HG02678 (cell line): ENCODE measurements at regions not wholly inside any gene's neighbourhood (a gene's known extent, or its start where the extent isn't known, plus 50 kb on each side); places are given as distances from the start of the nearest gene placed in this dataset.
"Not testable (repeated sequence)": the region's sequence is repeated elsewhere in the genome, so short reads cannot be mapped to it uniquely, and the experiment has no call there.

Experiments used
- ATAC-seq: cut with Tn5 transposase; IDR thresholded peaks from one replicate; pipeline ENCODE4 v1.9.1; 2021; ENCODE audit warnings: mild to moderate bottlenecking, moderate library complexity; ENCODE audit not compliant: unreplicated experiment

- peak; percentile 59 for ATAC-seq
Observed at GRCh38 chr21:8194042-8194441, 2327.3 kb upstream of the TPTE start.

GRCh38 chr21:8197377-8198027 is 2323.9 kb upstream of the TPTE start:
- not testable (repeated sequence) for ATAC-seq

- not testable (repeated sequence) for ATAC-seq
Observed at GRCh38 chr21:8205094-8205891, 2316.1 kb upstream of the TPTE start.

- ATAC-seq: not testable (repeated sequence)
Observed at GRCh38 chr21:8205892-8206188, 2315.5 kb upstream of the TPTE start.

- ATAC-seq: peak; percentile 66
Observed at GRCh38 chr21:8212986-8213550, 2308.3 kb upstream of the TPTE start.

- ATAC-seq: not testable (repeated sequence)
Observed at GRCh38 chr21:8214539-8214938, 2306.8 kb upstream of the TPTE start.

GRCh38 chr21:8229366-8230150 is 2291.8 kb upstream of the TPTE start:
- ATAC-seq: not testable (repeated sequence)

GRCh38 chr21:8231252-8231651 is 2290.1 kb upstream of the TPTE start:
- not testable (repeated sequence) for ATAC-seq

GRCh38 chr21:8233000-8233399 is 2288.4 kb upstream of the TPTE start:
- ATAC-seq: not testable (repeated sequence)

- ATAC-seq: not testable (repeated sequence)
Observed at GRCh38 chr21:8234059-8234458, 2287.3 kb upstream of the TPTE start.

GRCh38 chr21:8244723-8245641 is 2276.4 kb upstream of the TPTE start:
- ATAC-seq: peak; percentile 44

GRCh38 chr21:8245642-8246402 is 2275.6 kb upstream of the TPTE start:
- peak; percentile 65 for ATAC-seq

GRCh38 chr21:8251701-8252100 is 2269.7 kb upstream of the TPTE start:
- not testable (repeated sequence) for ATAC-seq

- not testable (repeated sequence) for ATAC-seq
Observed at GRCh38 chr21:8255094-8255493, 2266.3 kb upstream of the TPTE start.

- not testable (repeated sequence) for ATAC-seq
Observed at GRCh38 chr21:8257083-8257799, 2264.1 kb upstream of the TPTE start.

GRCh38 chr21:8260065-8260627 is 2261.2 kb upstream of the TPTE start:
- not testable (repeated sequence) for ATAC-seq
